ENCODE measurements at regions not wholly inside any gene's neighbourhood (a gene's known extent, or its start where the extent isn't known, plus 50 kb on each side); places are given as distances from the start of the nearest gene placed in this dataset.
"Not testable (repeated sequence)": the region's sequence is repeated elsewhere in the genome, so short reads cannot be mapped to it uniquely, and the experiment has no call there.

DNA sequence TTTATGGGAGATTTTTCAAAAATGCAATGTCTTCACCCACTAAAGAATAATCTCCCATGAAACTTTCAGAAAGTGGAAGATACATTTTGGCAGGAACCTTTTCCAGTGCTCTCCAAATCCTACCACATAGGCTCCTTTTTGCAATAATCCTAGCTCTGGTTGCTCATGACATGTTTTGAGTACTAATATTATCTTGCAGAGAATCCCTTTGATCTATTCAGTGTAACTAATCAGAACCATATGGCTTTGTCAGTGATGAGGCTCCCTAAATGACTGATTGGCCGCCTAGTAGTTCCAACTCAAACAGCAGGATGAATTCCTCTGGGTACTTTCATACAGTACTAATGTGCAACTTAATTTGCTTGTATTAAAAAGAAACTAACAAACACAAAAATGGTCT lies 544.0 kb upstream of the FAM98A start:
- Histone ChIP-seq H3K27me3 (ENCODE audit: control insufficient read depth in 1 of 2, insufficient read depth in 2 of 2, low read length in 2 of 2) (no peaks in the 10 kb centered on the region), H3K4me1 (ENCODE audit: control insufficient read depth in 2 of 2, insufficient read depth in 2 of 2, low read length in 1 of 2) (no peaks in the 10 kb centered on the region), H3K4me3 (ENCODE audit: low read depth in 1 of 2, low read length in 2 of 2) (no peak overlapping the region), H3K36me3 (ENCODE audit: control insufficient read depth in 2 of 2, insufficient read depth in 2 of 2, low read length in 1 of 2) (no peaks in the 10 kb centered on the region), H3K27ac (ENCODE audit: low read depth in 2 of 2, low read length in 1 of 2) (no peak overlapping the region), H3K9me3 (ENCODE audit: control insufficient read depth in 2 of 2, insufficient read depth in 1 of 2, low read depth in 1 of 2, low read length in 1 of 2) (peaks cover 4 to 5% of the 10 kb centered on the region in 2 donors)
- 38 to 54% methylated on average over 1 of the region's 1 CpG for WGBS, 2 donors

DNA sequence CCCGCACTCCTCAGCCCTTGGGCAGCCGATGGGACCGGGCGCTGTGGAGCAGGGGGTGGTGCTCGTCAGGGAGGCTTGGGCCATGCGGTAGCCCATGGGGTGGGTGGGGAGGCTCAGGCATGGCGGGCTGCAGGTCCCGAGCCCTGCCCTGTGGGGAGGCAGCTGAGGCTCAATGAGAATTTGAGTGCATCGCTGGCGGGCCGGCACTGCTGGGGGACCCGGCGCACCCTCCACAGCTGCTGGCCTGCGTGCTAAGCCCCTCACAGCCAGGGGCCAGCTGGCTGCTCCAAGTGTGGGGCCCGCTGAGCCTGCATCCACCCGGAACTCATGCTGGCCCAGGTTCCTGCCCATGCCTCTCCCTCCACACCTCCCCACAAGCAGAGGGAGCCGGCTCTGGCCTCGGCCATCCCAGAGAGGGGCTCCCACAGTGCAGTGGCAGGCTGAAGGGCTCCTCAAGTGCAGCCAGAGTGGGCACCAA lies 543.5 kb upstream of the FAM98A start:
- not testable (repeated sequence) for H3K4me1 ChIP-seq (ENCODE audit: control insufficient read depth in 2 of 2, insufficient read depth in 2 of 2, low read length in 1 of 2); H3K27ac ChIP-seq (ENCODE audit: low read depth in 2 of 2, low read length in 1 of 2); H3K9me3 ChIP-seq (ENCODE audit: control insufficient read depth in 2 of 2, insufficient read depth in 1 of 2, low read depth in 1 of 2, low read length in 1 of 2); H3K27me3 ChIP-seq (ENCODE audit: control insufficient read depth in 1 of 2, insufficient read depth in 2 of 2, low read length in 2 of 2); H3K4me3 ChIP-seq (ENCODE audit: low read depth in 1 of 2, low read length in 2 of 2); H3K36me3 ChIP-seq (ENCODE audit: control insufficient read depth in 2 of 2, insufficient read depth in 2 of 2, low read length in 1 of 2)
- 91 to 95% methylated on average over 18 of the region's 18 CpGs for WGBS, 2 donors

- H3K9me3 ChIP-seq (ENCODE audit: control insufficient read depth in 2 of 2, insufficient read depth in 1 of 2, low read depth in 1 of 2, low read length in 1 of 2); H3K4me3 ChIP-seq (ENCODE audit: low read depth in 1 of 2, low read length in 2 of 2); H3K27ac ChIP-seq (ENCODE audit: low read depth in 2 of 2, low read length in 1 of 2); H3K27me3 ChIP-seq (ENCODE audit: control insufficient read depth in 1 of 2, insufficient read depth in 2 of 2, low read length in 2 of 2); H3K4me1 ChIP-seq (ENCODE audit: control insufficient read depth in 2 of 2, insufficient read depth in 2 of 2, low read length in 1 of 2); H3K36me3 ChIP-seq (ENCODE audit: control insufficient read depth in 2 of 2, insufficient read depth in 2 of 2, low read length in 1 of 2): not testable (repeated sequence)
- WGBS, 2 donors: 96 to 98% methylated on average over 24 of the region's 24 CpGs
Observed at GRCh38 chr2:34133065-34133464, 534.0 kb upstream of the FAM98A start.

GRCh38 chr2:34126279-34126678 lies 527.2 kb upstream of the FAM98A start:
- no peak overlapping the region for H3K27ac ChIP-seq (ENCODE audit: low read depth in 2 of 2, low read length in 1 of 2)
- no peaks in the 10 kb centered on the region for H3K4me1 ChIP-seq (ENCODE audit: control insufficient read depth in 2 of 2, insufficient read depth in 2 of 2, low read length in 1 of 2)
- no peaks in the 10 kb centered on the region for H3K27me3 ChIP-seq (ENCODE audit: control insufficient read depth in 1 of 2, insufficient read depth in 2 of 2, low read length in 2 of 2)
- H3K36me3 ChIP-seq (ENCODE audit: control insufficient read depth in 2 of 2, insufficient read depth in 2 of 2, low read length in 1 of 2): no peaks in the 10 kb centered on the region
- WGBS, 2 donors: 95 to 96% methylated on average over 4 of the region's 4 CpGs
- no peaks in the 10 kb centered on the region for H3K9me3 ChIP-seq (ENCODE audit: control insufficient read depth in 2 of 2, insufficient read depth in 1 of 2, low read depth in 1 of 2, low read length in 1 of 2)
- H3K4me3 ChIP-seq (ENCODE audit: low read depth in 1 of 2, low read length in 2 of 2): no peak overlapping the region

DNA sequence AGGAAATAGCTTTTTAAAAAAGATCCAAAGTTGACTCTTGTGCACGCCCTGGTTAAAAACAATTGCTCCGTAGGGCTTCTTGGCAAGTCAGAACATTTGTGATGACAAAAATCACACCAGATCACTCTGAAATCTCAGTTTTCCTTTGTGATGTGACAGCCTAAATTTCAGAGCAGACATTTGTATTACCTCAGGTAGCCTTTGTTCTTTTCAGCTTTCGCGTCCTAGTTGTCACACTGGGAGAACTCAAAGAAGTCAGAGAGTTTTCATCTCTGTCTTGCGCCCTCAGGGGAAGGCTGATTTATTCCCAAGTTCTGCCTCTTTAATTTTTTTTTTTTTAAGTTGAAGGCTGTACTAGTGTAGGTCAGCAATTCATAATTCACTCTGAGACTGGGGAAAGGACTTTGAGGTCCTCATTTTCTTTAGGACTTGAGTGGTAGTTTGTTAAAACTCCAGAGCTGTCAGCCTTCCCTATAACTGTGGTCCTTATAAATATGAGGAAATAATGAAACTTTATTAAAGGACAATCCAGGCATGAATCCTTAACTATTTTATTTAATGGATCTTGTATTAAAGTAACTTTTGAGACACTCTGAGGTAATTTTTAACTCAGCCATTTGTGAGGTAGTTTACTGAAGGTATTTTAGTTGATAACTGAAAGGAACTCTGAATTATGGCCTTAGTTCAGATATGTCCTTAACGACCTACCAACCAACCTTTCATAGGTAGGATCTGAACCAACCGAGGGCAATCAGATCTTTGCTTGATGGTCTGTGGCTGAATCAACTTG lies 525.1 kb upstream of the FAM98A start:
- Histone ChIP-seq H3K4me1 (ENCODE audit: control insufficient read depth in 2 of 2, insufficient read depth in 2 of 2, low read length in 1 of 2) (no peaks in the 10 kb centered on the region), H3K36me3 (ENCODE audit: control insufficient read depth in 2 of 2, insufficient read depth in 2 of 2, low read length in 1 of 2) (no peaks in the 10 kb centered on the region), H3K27me3 (ENCODE audit: control insufficient read depth in 1 of 2, insufficient read depth in 2 of 2, low read length in 2 of 2) (no peaks in the 10 kb centered on the region), H3K9me3 (ENCODE audit: control insufficient read depth in 2 of 2, insufficient read depth in 1 of 2, low read depth in 1 of 2, low read length in 1 of 2) (no peaks in the 10 kb centered on the region), H3K27ac (ENCODE audit: low read depth in 2 of 2, low read length in 1 of 2) (no peak overlapping the region), H3K4me3 (ENCODE audit: low read depth in 1 of 2, low read length in 2 of 2) (no peak overlapping the region)
- WGBS, 2 donors: 50 to 52% methylated on average over 7 of the region's 7 CpGs

- Histone ChIP-seq H3K4me1 (ENCODE audit: control insufficient read depth in 2 of 2, insufficient read depth in 2 of 2, low read length in 1 of 2) (no peaks in the 10 kb centered on the region), H3K9me3 (ENCODE audit: control insufficient read depth in 2 of 2, insufficient read depth in 1 of 2, low read depth in 1 of 2, low read length in 1 of 2) (no peaks in the 10 kb centered on the region), H3K27ac (ENCODE audit: low read depth in 2 of 2, low read length in 1 of 2) (no peak overlapping the region), H3K36me3 (ENCODE audit: control insufficient read depth in 2 of 2, insufficient read depth in 2 of 2, low read length in 1 of 2) (no peaks in the 10 kb centered on the region), H3K27me3 (ENCODE audit: control insufficient read depth in 1 of 2, insufficient read depth in 2 of 2, low read length in 2 of 2) (no peaks in the 10 kb centered on the region), H3K4me3 (ENCODE audit: low read depth in 1 of 2, low read length in 2 of 2) (no peak overlapping the region)
- 32 to 45% methylated on average over 3 of the region's 3 CpGs for WGBS, 2 donors
Observed at GRCh38 chr2:34121076-34121475, 522.0 kb upstream of the FAM98A start.

GRCh38 chr2:34115076-34115475 lies 516.0 kb upstream of the FAM98A start:
- no peaks in the 10 kb centered on the region for H3K27me3 ChIP-seq (ENCODE audit: control insufficient read depth in 1 of 2, insufficient read depth in 2 of 2, low read length in 2 of 2)
- H3K4me1 ChIP-seq (ENCODE audit: control insufficient read depth in 2 of 2, insufficient read depth in 2 of 2, low read length in 1 of 2): no peaks in the 10 kb centered on the region
- no peak overlapping the region for H3K27ac ChIP-seq (ENCODE audit: low read depth in 2 of 2, low read length in 1 of 2)
- H3K4me3 ChIP-seq (ENCODE audit: low read depth in 1 of 2, low read length in 2 of 2): no peak overlapping the region
- H3K9me3 ChIP-seq (ENCODE audit: control insufficient read depth in 2 of 2, insufficient read depth in 1 of 2, low read depth in 1 of 2, low read length in 1 of 2): no peaks in the 10 kb centered on the region
- 59 to 63% methylated on average over 1 of the region's 1 CpG for WGBS, 2 donors
- H3K36me3 ChIP-seq (ENCODE audit: control insufficient read depth in 2 of 2, insufficient read depth in 2 of 2, low read length in 1 of 2): no peaks in the 10 kb centered on the region

DNA sequence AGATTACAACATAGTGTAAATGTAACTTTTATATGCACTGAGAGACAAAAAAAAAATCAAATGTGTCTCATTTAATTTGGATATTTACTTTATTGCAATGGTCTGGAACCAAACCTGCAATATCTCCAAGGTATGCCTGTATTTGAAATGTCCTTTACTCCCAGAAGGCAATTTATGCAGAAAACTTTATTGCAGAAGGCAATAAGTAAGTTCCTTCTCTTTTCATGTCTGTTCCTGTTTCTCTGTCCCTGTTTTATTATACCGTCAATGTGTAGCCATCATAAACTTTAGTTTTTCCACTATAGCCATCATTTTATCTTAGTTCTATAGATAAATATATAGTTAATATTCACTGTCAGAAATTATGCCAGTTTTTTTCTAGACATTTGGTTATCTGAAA lies 513.1 kb upstream of the FAM98A start:
- H3K27me3 ChIP-seq (ENCODE audit: control insufficient read depth in 1 of 2, insufficient read depth in 2 of 2, low read length in 2 of 2): no peaks in the 10 kb centered on the region
- H3K27ac ChIP-seq (ENCODE audit: low read depth in 2 of 2, low read length in 1 of 2): no peak overlapping the region
- 37 to 55% methylated on average over 1 of the region's 1 CpG for WGBS, 2 donors
- no peaks in the 10 kb centered on the region for H3K4me1 ChIP-seq (ENCODE audit: control insufficient read depth in 2 of 2, insufficient read depth in 2 of 2, low read length in 1 of 2)
- H3K36me3 ChIP-seq (ENCODE audit: control insufficient read depth in 2 of 2, insufficient read depth in 2 of 2, low read length in 1 of 2): no peaks in the 10 kb centered on the region
- H3K9me3 ChIP-seq (ENCODE audit: control insufficient read depth in 2 of 2, insufficient read depth in 1 of 2, low read depth in 1 of 2, low read length in 1 of 2): no peaks in the 10 kb centered on the region
- no peak overlapping the region for H3K4me3 ChIP-seq (ENCODE audit: low read depth in 1 of 2, low read length in 2 of 2)

DNA sequence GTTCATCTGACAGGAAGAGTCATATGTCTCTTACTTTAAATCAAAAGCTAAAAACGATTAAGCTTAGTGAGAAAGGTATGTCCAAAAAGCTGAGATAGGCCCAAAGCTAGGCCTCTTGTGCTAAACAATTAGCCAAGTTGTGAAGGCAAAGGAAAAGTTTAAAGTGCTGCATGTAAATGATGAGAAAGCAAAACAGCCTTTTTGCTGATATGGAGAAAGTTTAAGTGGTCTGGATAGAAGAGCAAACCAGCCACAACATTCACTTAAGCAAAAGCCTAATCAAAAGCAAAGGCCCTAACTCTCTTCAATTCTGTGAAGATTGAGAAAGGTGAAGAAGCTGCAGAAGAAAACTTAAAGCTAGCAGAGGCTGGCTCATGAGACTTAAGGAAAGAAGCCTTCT lies 511.3 kb upstream of the FAM98A start:
- Histone ChIP-seq H3K4me3 (ENCODE audit: low read depth in 1 of 2, low read length in 2 of 2) (no peak overlapping the region), H3K27ac (ENCODE audit: low read depth in 2 of 2, low read length in 1 of 2) (no peak overlapping the region), H3K36me3 (ENCODE audit: control insufficient read depth in 2 of 2, insufficient read depth in 2 of 2, low read length in 1 of 2) (no peaks in the 10 kb centered on the region), H3K4me1 (ENCODE audit: control insufficient read depth in 2 of 2, insufficient read depth in 2 of 2, low read length in 1 of 2) (no peaks in the 10 kb centered on the region), H3K9me3 (ENCODE audit: control insufficient read depth in 2 of 2, insufficient read depth in 1 of 2, low read depth in 1 of 2, low read length in 1 of 2) (no peaks in the 10 kb centered on the region), H3K27me3 (ENCODE audit: control insufficient read depth in 1 of 2, insufficient read depth in 2 of 2, low read length in 2 of 2) (no peaks in the 10 kb centered on the region)
- 69 to 75% methylated on average over 1 of the region's 1 CpG for WGBS, 2 donors

DNA sequence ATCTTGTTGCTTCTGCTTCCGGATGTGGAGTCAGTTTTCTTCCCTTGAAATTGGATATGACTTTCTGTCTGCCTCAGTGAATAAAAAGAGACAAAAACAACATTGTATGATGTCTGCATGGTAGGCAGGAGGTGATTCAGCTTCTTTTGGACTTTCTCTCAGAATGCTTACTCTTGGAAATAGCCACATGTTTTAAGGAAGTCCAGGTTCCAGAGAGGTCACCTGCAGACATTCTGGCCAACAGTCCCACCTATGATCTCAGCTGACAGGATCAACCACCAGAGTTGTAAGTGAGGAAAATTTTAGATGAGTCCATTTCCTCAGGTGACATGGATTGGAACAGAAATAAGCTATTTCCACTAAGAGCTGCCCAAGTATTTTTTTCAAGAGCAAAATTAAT lies 508.7 kb upstream of the FAM98A start:
- Histone ChIP-seq H3K27me3 (ENCODE audit: control insufficient read depth in 1 of 2, insufficient read depth in 2 of 2, low read length in 2 of 2) (no peaks in the 10 kb centered on the region), H3K9me3 (ENCODE audit: control insufficient read depth in 2 of 2, insufficient read depth in 1 of 2, low read depth in 1 of 2, low read length in 1 of 2) (no peaks in the 10 kb centered on the region), H3K36me3 (ENCODE audit: control insufficient read depth in 2 of 2, insufficient read depth in 2 of 2, low read length in 1 of 2) (no peaks in the 10 kb centered on the region), H3K4me3 (ENCODE audit: low read depth in 1 of 2, low read length in 2 of 2) (no peak overlapping the region), H3K4me1 (ENCODE audit: control insufficient read depth in 2 of 2, insufficient read depth in 2 of 2, low read length in 1 of 2) (no peaks in the 10 kb centered on the region), H3K27ac (ENCODE audit: low read depth in 2 of 2, low read length in 1 of 2) (no peak overlapping the region)
- 90% methylated on average over 1 of the region's 1 CpG for WGBS, 2 donors
